GM12878 (cell line): ENCODE measurements at regions not wholly inside any gene's neighbourhood (a gene's known extent, or its start where the extent isn't known, plus 50 kb on each side); places are given as distances from the start of the nearest gene placed in this dataset.

Experiments used
- ATAC-seq: fragments of 200-7000 bp; cut with Tn5 transposase; 3 replicates; pipeline ENCODE4 v1.9.1; 2020; ENCODE audit warnings: mild to moderate bottlenecking, moderate library complexity
- BruUV-seq: library from RNA; stranded (reverse); fragments of 400-500 nt; replicated peaks from 2 replicates; lab custom pipeline; 2021; lab: Mats Ljungman, UMichigan
- CTCF ChIA-PET: fragments of 300-600 bp; sonication (Branson Sonifier 250); formaldehyde crosslinking; extraction: SDS; loops from one replicate; lab custom pipeline; 2021; ENCODE audit warnings: inconsistent platforms; lab: Yijun Ruan, JAX
- POLR2A ChIA-PET: fragments of 350-600 bp; formaldehyde crosslinking; extraction: SDS; loops from one replicate; lab custom pipeline; 2021; ENCODE audit warnings: inconsistent platforms; lab: Charles Lee
- RAD21 ChIA-PET: fragments of 300-600 bp; sonication (Branson Sonifier 250); formaldehyde crosslinking; loops from one replicate; lab custom pipeline; 2023; ENCODE audit warnings: antibody characterized with exemption; ENCODE audit not compliant: unreplicated experiment; lab: Charles Lee
- SMC1A ChIA-PET: fragments of 300-600 bp; sonication (Branson Sonifier 250); formaldehyde crosslinking; loops from one replicate; lab custom pipeline; 2023; ENCODE audit not compliant: unreplicated experiment, uncharacterized antibody; lab: Charles Lee
- DNase-seq: peaks from one replicate; pipeline ENCODE4 v3.0.0-alpha.2; 2011; ENCODE audit warnings: low read depth, low spot score
- FAIRE-seq: peaks from 3 replicates; lab custom pipeline; 2011; peaks lifted over from hg19 to GRCh38; lab: Jason Lieb, UNC
- H2AFZ ChIP-seq: 2 replicates; pipeline ENCODE4 v1.6.0; 2011; ENCODE audit warnings: low read depth, low read length, control low read depth; ENCODE audit not compliant: control insufficient read depth
- H3K27ac ChIP-seq: 2 replicates; pipeline ENCODE4 v1.5.1; 2011; ENCODE audit warnings: control low read depth; ENCODE audit not compliant: control insufficient read depth, insufficient read depth
- H3K27me3 ChIP-seq, 2 experiments: replicated peaks in 1 of 2; 2 replicates each; pipeline versions ENCODE4 v1.6.0 to v1.6.1; 2011; ENCODE audit warnings: low read length in 1 of 2; ENCODE audit not compliant: control insufficient read depth in 2 of 2, insufficient read depth in 2 of 2
- H3K36me3 ChIP-seq, 2 experiments: 2 replicates each; pipeline ENCODE4 v1.5.1; 2011; ENCODE audit warnings: low read length in 1 of 2; ENCODE audit not compliant: control insufficient read depth in 2 of 2, insufficient read depth in 2 of 2
- H3K4me1 ChIP-seq: 2 replicates; pipeline ENCODE4 v1.6.1; 2011; ENCODE audit warnings: mild to moderate bottlenecking, low read length, moderate library complexity, mixed read lengths; ENCODE audit not compliant: control insufficient read depth, insufficient read depth
- H3K4me2 ChIP-seq: 2 replicates; pipeline ENCODE4 v1.6.0; 2011; ENCODE audit warnings: control low read depth; ENCODE audit not compliant: control insufficient read depth, insufficient read depth
- H3K4me3 ChIP-seq: fragments of 200-600 bp; sonication (generic); 2 replicates; pipeline ENCODE4 v1.5.1; 2016
- H3K79me2 ChIP-seq: 2 replicates; pipeline ENCODE4 v1.6.0; 2011; ENCODE audit warnings: low read length; ENCODE audit not compliant: control insufficient read depth, insufficient read depth
- H3K9ac ChIP-seq: 2 replicates; pipeline ENCODE4 v1.8.0; 2011; ENCODE audit warnings: low read length, control low read depth, mixed read lengths; ENCODE audit not compliant: control insufficient read depth, insufficient read depth
- H3K9me3 ChIP-seq: replicated peaks from 3 replicates; pipeline ENCODE4 v1.5.1; 2011; ENCODE audit warnings: mild to moderate bottlenecking, low read length; ENCODE audit not compliant: control insufficient read depth, insufficient read depth
- H4K20me1 ChIP-seq: 2 replicates; pipeline ENCODE4 v1.6.0; 2011; ENCODE audit not compliant: control insufficient read depth, insufficient read depth
- ATF3 ChIP-seq: IDR thresholded peaks from 2 replicates; pipeline ENCODE4 v1.6.1; 2011; ENCODE audit warnings: low read depth, mild to moderate bottlenecking, low read length, moderate library complexity, borderline replicate concordance; ENCODE audit errors: extremely low read depth
- ATF7 ChIP-seq: fragments of 450-650 bp; IDR thresholded peaks from 2 replicates; pipeline ENCODE4 v1.6.1; 2016; ENCODE audit warnings: low read depth, mild to moderate bottlenecking
- BMI1 ChIP-seq: fragments of 450-650 bp; IDR thresholded peaks from 2 replicates; pipeline ENCODE4 v1.6.1; 2016; ENCODE audit warnings: mild to moderate bottlenecking, moderate library complexity, borderline replicate concordance
- CBX5 ChIP-seq: sonication (generic); IDR thresholded peaks from 2 replicates; pipeline ENCODE4 v1.6.1; 2016; ENCODE audit warnings: low read depth, moderate library complexity, mild to moderate bottlenecking, inconsistent platforms
- EGR1 ChIP-seq, 2 experiments: IDR thresholded peaks; 1 replicate in 1 of 2; 2 replicates in 1 of 2; pipeline ENCODE4 v1.6.1; 2011 to 2012; ENCODE audit warnings: low read depth in 2 of 2, low read length in 2 of 2, borderline replicate concordance in 1 of 2, mild to moderate bottlenecking in 1 of 2, moderate library complexity in 1 of 2
- FOXK2 ChIP-seq: fragments of 450-650 bp; IDR thresholded peaks from 2 replicates; pipeline ENCODE4 v1.6.1; 2017; ENCODE audit warnings: mild to moderate bottlenecking, moderate library complexity
- IKZF1 ChIP-seq: fragments of 450-650 bp; conservative IDR thresholded peaks from 2 replicates; pipeline ENCODE4 v1.6.1; 2017; ENCODE audit warnings: antibody characterized with exemption, mild to moderate bottlenecking
- MYB ChIP-seq: fragments of 150-350 bp; IDR thresholded peaks from 2 replicates; pipeline ENCODE4 v1.6.1; 2014; ENCODE audit warnings: mild to moderate bottlenecking, low read depth, low read length, borderline replicate concordance
- NFYA ChIP-seq: IDR thresholded peaks from 2 replicates; pipeline ENCODE4 v1.6.1; 2011; ENCODE audit warnings: low read depth, mild to moderate bottlenecking, low read length, improper control_type of control experiment, borderline replicate concordance
- REST ChIP-seq: IDR thresholded peaks from 2 replicates; pipeline ENCODE4 v1.6.1; 2012; ENCODE audit warnings: mild to moderate bottlenecking, low read depth, low read length
- SIX5 ChIP-seq: IDR thresholded peaks from 2 replicates; pipeline ENCODE4 v1.6.1; 2011; ENCODE audit warnings: mild to moderate bottlenecking, low read depth, low read length, moderate library complexity; ENCODE audit not compliant: severe bottlenecking
- TARDBP ChIP-seq: IDR thresholded peaks from 2 replicates; pipeline ENCODE4 v1.6.1; 2016; ENCODE audit warnings: borderline replicate concordance
- WGBS: methylation state at CpG from one replicate; pipeline ENCODE4 v1.1.6; 2016; ENCODE audit warnings: low lambda C conversion rate; ENCODE audit not compliant: insufficient replicate concordance, insufficient coverage; ENCODE audit errors: missing lambda C conversion rate; 5-methylcytosine and 5-hydroxymethylcytosine counted together
- in situ Hi-C: fragments of 300-500 bp; cut with MboI; formaldehyde crosslinking; loops from 9 replicates; pipeline ENCODE4 v1.14.3; 2018; ENCODE audit warnings: mixed read lengths
- intact Hi-C: fragments of 100-400 bp; cut with micrococcal nuclease; formaldehyde crosslinking; loops from one replicate; pipeline ENCODE4 v1.14.2; 2022; ENCODE audit not compliant: unreplicated experiment
- TF ChIP-seq, protein P1 (sequence below): fragments of 450-650 bp; IDR thresholded peaks from 2 replicates; pipeline ENCODE4 v1.6.1; 2017; ENCODE audit warnings: mild to moderate bottlenecking, moderate library complexity

- WGBS = 63% methylated on average over 1 of the region's 1 CpG
- H3K36me3 ChIP-seq = no peaks in the 10 kb centered on the region
- in situ Hi-C loops (no loop called here), intact Hi-C loops (no loop called here)
- TF ChIP-seq SIX5 = no peak
- no peak for TF ChIP-seq REST
- no peak for TF ChIP-seq EGR1 (IDR thresholded peaks at IDR 0.05; ENCODE audit: borderline replicate concordance in 1 of 2, low read depth in 2 of 2, low read length in 2 of 2)
- TF ChIP-seq NFYA = no peak
- TF ChIP-seq IKZF1 = no peak
- TF ChIP-seq MYB = no peak
- no peak for TF ChIP-seq CBX5
- TF ChIP-seq BMI1 = no peak
- TF ChIP-seq FOXK2 = no peak
- no peak for TF ChIP-seq TARDBP
- TF ChIP-seq ATF7 = no peak
- TF ChIP-seq ATF3 = no peak
- TF ChIP-seq, protein P1, sequence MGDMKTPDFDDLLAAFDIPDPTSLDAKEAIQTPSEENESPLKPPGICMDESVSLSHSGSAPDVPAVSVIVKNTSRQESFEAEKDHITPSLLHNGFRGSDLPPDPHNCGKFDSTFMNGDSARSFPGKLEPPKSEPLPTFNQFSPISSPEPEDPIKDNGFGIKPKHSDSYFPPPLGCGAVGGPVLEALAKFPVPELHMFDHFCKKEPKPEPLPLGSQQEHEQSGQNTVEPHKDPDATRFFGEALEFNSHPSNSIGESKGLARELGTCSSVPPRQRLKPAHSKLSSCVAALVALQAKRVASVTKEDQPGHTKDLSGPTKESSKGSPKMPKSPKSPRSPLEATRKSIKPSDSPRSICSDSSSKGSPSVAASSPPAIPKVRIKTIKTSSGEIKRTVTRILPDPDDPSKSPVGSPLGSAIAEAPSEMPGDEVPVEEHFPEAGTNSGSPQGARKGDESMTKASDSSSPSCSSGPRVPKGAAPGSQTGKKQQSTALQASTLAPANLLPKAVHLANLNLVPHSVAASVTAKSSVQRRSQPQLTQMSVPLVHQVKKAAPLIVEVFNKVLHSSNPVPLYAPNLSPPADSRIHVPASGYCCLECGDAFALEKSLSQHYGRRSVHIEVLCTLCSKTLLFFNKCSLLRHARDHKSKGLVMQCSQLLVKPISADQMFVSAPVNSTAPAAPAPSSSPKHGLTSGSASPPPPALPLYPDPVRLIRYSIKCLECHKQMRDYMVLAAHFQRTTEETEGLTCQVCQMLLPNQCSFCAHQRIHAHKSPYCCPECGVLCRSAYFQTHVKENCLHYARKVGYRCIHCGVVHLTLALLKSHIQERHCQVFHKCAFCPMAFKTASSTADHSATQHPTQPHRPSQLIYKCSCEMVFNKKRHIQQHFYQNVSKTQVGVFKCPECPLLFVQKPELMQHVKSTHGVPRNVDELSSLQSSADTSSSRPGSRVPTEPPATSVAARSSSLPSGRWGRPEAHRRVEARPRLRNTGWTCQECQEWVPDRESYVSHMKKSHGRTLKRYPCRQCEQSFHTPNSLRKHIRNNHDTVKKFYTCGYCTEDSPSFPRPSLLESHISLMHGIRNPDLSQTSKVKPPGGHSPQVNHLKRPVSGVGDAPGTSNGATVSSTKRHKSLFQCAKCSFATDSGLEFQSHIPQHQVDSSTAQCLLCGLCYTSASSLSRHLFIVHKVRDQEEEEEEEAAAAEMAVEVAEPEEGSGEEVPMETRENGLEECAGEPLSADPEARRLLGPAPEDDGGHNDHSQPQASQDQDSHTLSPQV = no peak
- no peak overlapping the region for H3K4me2 ChIP-seq
- H4K20me1 ChIP-seq = no peaks in the 10 kb centered on the region
- H3K27ac ChIP-seq = no peak overlapping the region
- BruUV-seq = no TSS peak
- no peak for ATAC-seq
- H3K4me3 ChIP-seq = no peak overlapping the region
- no peaks in the 10 kb centered on the region for H3K4me1 ChIP-seq
- no peak overlapping the region for H2AFZ ChIP-seq
- H3K27me3 ChIP-seq = no peaks in the 10 kb centered on the region
- H3K79me2 ChIP-seq = no peaks in the 10 kb centered on the region
- ChIA-PET POLR2A (no interaction called here), SMC1A (no interaction called here), RAD21 (no interaction called here), CTCF (no interaction called here)
- DNase-seq = no peak
- no peak overlapping the region for H3K9ac ChIP-seq
- no peak for FAIRE-seq
- H3K9me3 ChIP-seq = no peaks in the 10 kb centered on the region
These were observed 356.6 kb upstream of the XYLT1 start for GRCh38 chr16:17827313-17827712.
